Endothelial cell of umbilical vein (primary cell): ENCODE measurements at regions not wholly inside any gene's neighbourhood (a gene's known extent, or its start where the extent isn't known, plus 50 kb on each side); places are given as distances from the start of the nearest gene placed in this dataset.

Source experiments
- BruUV-seq: library from RNA; stranded (reverse); fragments of 400-500 nt; replicated peaks from 2 replicates; lab custom pipeline; 2021; lab: Mats Ljungman, UMichigan
- CTCF ChIA-PET: fragments of 300-600, 350-600 bp; sonication (Branson Sonifier 250); formaldehyde crosslinking; loops from one replicate; lab custom pipeline; 2021; ENCODE audit warnings: antibody characterized with exemption, inconsistent platforms; lab: Charles Lee
- POLR2A ChIA-PET: fragments of 300-600, 350-600 bp; sonication (Branson Sonifier 250); formaldehyde crosslinking; loops from one replicate; lab custom pipeline; 2021; ENCODE audit warnings: antibody characterized with exemption, inconsistent platforms; lab: Charles Lee
- DNase-seq: peaks from one replicate; pipeline ENCODE4 v3.0.0-alpha.2; 2011; ENCODE audit warnings: low read depth, low spot score
- FAIRE-seq: peaks from 2 replicates; lab custom pipeline; 2011; peaks lifted over from hg19 to GRCh38; lab: Jason Lieb, UNC
- H2AFZ ChIP-seq: 2 replicates; pipeline ENCODE4 v1.6.0; 2012; ENCODE audit warnings: low read depth, low read length, control low read depth, inconsistent platforms
- H3K27ac ChIP-seq: 2 replicates; pipeline ENCODE4 v1.5.1; 2011; ENCODE audit warnings: low read depth, mild to moderate bottlenecking, control low read depth, low read length, moderate library complexity; ENCODE audit not compliant: insufficient read depth
- H3K27me3 ChIP-seq, 2 experiments: 2 replicates each; pipeline versions ENCODE4 v1.6.0 to v1.6.1; 2011; ENCODE audit warnings: low read length in 2 of 2, mixed read lengths in 1 of 2; ENCODE audit not compliant: control insufficient read depth in 2 of 2, insufficient read depth in 2 of 2
- H3K36me3 ChIP-seq, 2 experiments: 2 replicates in 1 of 2; 3 replicates in 1 of 2; pipeline ENCODE4 v1.5.1; 2011; ENCODE audit warnings: low read length in 2 of 2, mild to moderate bottlenecking in 1 of 2, moderate library complexity in 1 of 2; ENCODE audit not compliant: control insufficient read depth in 2 of 2, insufficient read depth in 2 of 2; ENCODE audit errors: extremely low read depth in 1 of 2
- H3K4me1 ChIP-seq: 3 replicates; pipeline ENCODE4 v1.5.1; 2011; ENCODE audit warnings: mild to moderate bottlenecking, low read length; ENCODE audit not compliant: control insufficient read depth, insufficient read depth; ENCODE audit errors: extremely low read depth
- H3K4me2 ChIP-seq: 2 replicates; pipeline ENCODE4 v1.6.1; 2011; ENCODE audit warnings: low read length, control low read depth, mixed read lengths; ENCODE audit not compliant: insufficient read depth
- H3K4me3 ChIP-seq, 3 experiments: fragments of 200-600 bp in 1 of 3; sonication (generic), shearing (Covaris generic) in 1 of 3; replicated peaks in 1 of 3; 2 replicates each; pipeline ENCODE4 v1.5.1; 2011 to 2016; ENCODE audit warnings: control low read depth in 3 of 3, low read length in 3 of 3, mild to moderate bottlenecking in 2 of 3, inconsistent platforms in 1 of 3, low read depth in 1 of 3, moderate library complexity in 1 of 3; ENCODE audit not compliant: insufficient read depth in 1 of 3
- H3K79me2 ChIP-seq: 2 replicates; pipeline ENCODE4 v1.6.0; 2012; ENCODE audit warnings: low read length, inconsistent platforms; ENCODE audit not compliant: control insufficient read depth, insufficient read depth
- H3K9ac ChIP-seq: replicated peaks from 2 replicates; pipeline ENCODE3; 2011; ENCODE audit warnings: low read length, control low read depth; ENCODE audit not compliant: insufficient read depth; ENCODE audit errors: extremely low read depth
- H3K9me1 ChIP-seq: replicated peaks from 3 replicates; pipeline ENCODE4 v1.6.0; 2011; ENCODE audit warnings: mild to moderate bottlenecking, low read length; ENCODE audit not compliant: control insufficient read depth, insufficient read depth; ENCODE audit errors: extremely low read depth
- H3K9me3 ChIP-seq: replicated peaks from 2 replicates; pipeline ENCODE4 v1.5.1; 2012; ENCODE audit warnings: low read length, inconsistent platforms; ENCODE audit not compliant: control insufficient read depth, insufficient read depth
- H4K20me1 ChIP-seq: replicated peaks from 2 replicates; pipeline ENCODE3; 2011; ENCODE audit warnings: mild to moderate bottlenecking, low read length; ENCODE audit not compliant: control insufficient read depth, insufficient read depth; ENCODE audit errors: extremely low read depth
- CTCF ChIP-seq, 2 donors: IDR thresholded peaks; 1 replicate in 1 of 2; 2 replicates in 1 of 2; pipeline ENCODE4 v1.5.1; 2011; ENCODE audit warnings: low read length in 2 of 2, mild to moderate bottlenecking in 2 of 2, moderate library complexity in 2 of 2, control low read depth in 1 of 2, inconsistent platforms in 1 of 2, low read depth in 1 of 2; ENCODE audit not compliant: insufficient read depth in 1 of 2; ENCODE audit errors: extremely low read depth in 1 of 2
- EZH2 ChIP-seq: IDR thresholded peaks from 2 replicates; pipeline ENCODE4 v1.6.1; 2012; ENCODE audit warnings: borderline replicate concordance, low read depth, mild to moderate bottlenecking, moderate library complexity, low read length, inconsistent platforms; ENCODE audit not compliant: severe bottlenecking
- FOS ChIP-seq: IDR thresholded peaks from 2 replicates; pipeline ENCODE4 v1.6.1; 2011; ENCODE audit warnings: mild to moderate bottlenecking, low read length, moderate library complexity, borderline replicate concordance; ENCODE audit not compliant: insufficient read depth
- GATA2 ChIP-seq: IDR thresholded peaks from 2 replicates; pipeline ENCODE4 v1.7.0; 2011; ENCODE audit warnings: low read depth, mild to moderate bottlenecking, moderate library complexity, mixed read lengths, low read length; ENCODE audit not compliant: insufficient read length, insufficient read depth
- JUN ChIP-seq: IDR thresholded peaks from 2 replicates; pipeline ENCODE4 v1.6.1; 2011; ENCODE audit warnings: borderline replicate concordance, low read depth; ENCODE audit not compliant: insufficient read length, insufficient read depth
- MAX ChIP-seq: IDR thresholded peaks from 2 replicates; pipeline ENCODE4 v1.6.1; 2011; ENCODE audit not compliant: insufficient read depth, insufficient read length
- MYC ChIP-seq: IDR thresholded peaks from one replicate; pipeline ENCODE4 v1.6.1; 2011; ENCODE audit warnings: mild to moderate bottlenecking, low read depth, low read length
- POLR2A ChIP-seq: IDR thresholded peaks from 2 replicates; pipeline ENCODE4 v1.6.1; 2012; ENCODE audit warnings: low read depth, mild to moderate bottlenecking, control low read depth, low read length
- POLR2AphosphoS5 ChIP-seq: IDR thresholded peaks from 2 replicates; pipeline ENCODE4 v1.6.1; 2012; ENCODE audit warnings: low read depth, mild to moderate bottlenecking, control low read depth, low read length, moderate library complexity; ENCODE audit not compliant: insufficient read depth
- dilution Hi-C: fragments of 300-500 bp; cut with MboI; formaldehyde crosslinking; loops from one replicate; pipeline ENCODE4 v1.15.0; 2019; ENCODE audit warnings: low sequenced_read_pairs; ENCODE audit not compliant: extremely low pct_ligation_motif_present
- intact Hi-C: fragments of 100-400 bp; cut with micrococcal nuclease; formaldehyde crosslinking; loops from one replicate; pipeline ENCODE4 v1.10.0; 2022

- ChIA-PET POLR2A (no interaction called here), CTCF (no interaction called here)
- dilution Hi-C loops: no loop called here
- H3K4me2 ChIP-seq: no peak overlapping the region
- no peaks in the 10 kb centered on the region for H3K27me3 ChIP-seq
- H3K36me3 ChIP-seq: no peaks in the 10 kb centered on the region
- no peak overlapping the region for H2AFZ ChIP-seq
- FAIRE-seq (no peak), DNase-seq (no peak)
- TF ChIP-seq JUN: no peak
- TF ChIP-seq CTCF (IDR thresholded peaks at IDR 0.05; ENCODE audit: extremely low read depth in 1 of 2, insufficient read depth in 1 of 2, low read depth in 1 of 2, low read length in 2 of 2): no peak
- no peak for TF ChIP-seq FOS
- TF ChIP-seq MYC: no peak
- no peak for TF ChIP-seq POLR2A
- no peak for TF ChIP-seq MAX
- no peak for TF ChIP-seq EZH2
- no peak for TF ChIP-seq GATA2
- TF ChIP-seq POLR2AphosphoS5: no peak
- no peaks in the 10 kb centered on the region for H3K79me2 ChIP-seq
- BruUV-seq: no TSS peak
- H3K4me1 ChIP-seq: no peaks in the 10 kb centered on the region
- no peak overlapping the region for H3K9ac ChIP-seq
- H4K20me1 ChIP-seq: no peaks in the 10 kb centered on the region
- H3K4me3 ChIP-seq: no peak overlapping the region
- intact Hi-C loops: no loop called here
- no peaks in the 10 kb centered on the region for H3K9me1 ChIP-seq
- H3K27ac ChIP-seq: no peak overlapping the region
- H3K9me3 ChIP-seq: peaks cover 5% of the 10 kb centered on the region
These were observed 1041.7 kb downstream of the AGBL1 start for GRCh38 chr15:87121336-87121735.
